HG03457 (cell line): ENCODE measurements at regions not wholly inside any gene's neighbourhood (a gene's known extent, or its start where the extent isn't known, plus 50 kb on each side); places are given as distances from the start of the nearest gene placed in this dataset.

ENCODE experiments used
- ATAC-seq: cut with Tn5 transposase; IDR thresholded peaks from one replicate; pipeline ENCODE4 v1.9.1; 2021; ENCODE audit warnings: moderate number of reproducible peaks; ENCODE audit not compliant: unreplicated experiment

- ATAC-seq: no peak
These were observed 469.0 kb downstream of the SLC4A3 start for GRCh38 chr2:220096406-220096805.

- ATAC-seq: no peak
These were observed 474.6 kb downstream of the SLC4A3 start for GRCh38 chr2:220101980-220102379.

- ATAC-seq: no peak
These were observed 476.2 kb downstream of the SLC4A3 start for GRCh38 chr2:220103596-220103995.

GRCh38 chr2:220104871-220105351, 477.5 kb downstream of the SLC4A3 start:
- ATAC-seq: no peak

GRCh38 chr2:220106065-220106464, 478.6 kb downstream of the SLC4A3 start:
- no peak for ATAC-seq

- ATAC-seq: no peak
These were observed 480.0 kb downstream of the SLC4A3 start for GRCh38 chr2:220107380-220107791.

GRCh38 chr2:220114443-220114842, 487.0 kb downstream of the SLC4A3 start:
- no peak for ATAC-seq

GRCh38 chr2:220117025-220117424, 489.6 kb downstream of the SLC4A3 start:
- ATAC-seq: no peak

- no peak for ATAC-seq
These were observed 492.6 kb downstream of the SLC4A3 start for GRCh38 chr2:220120041-220120440.

GRCh38 chr2:220123751-220124150, 496.3 kb downstream of the SLC4A3 start:
- no peak for ATAC-seq

GRCh38 chr2:220125551-220125950, 498.1 kb downstream of the SLC4A3 start:
- no peak for ATAC-seq

GRCh38 chr2:220127311-220127710, 499.9 kb downstream of the SLC4A3 start:
- ATAC-seq: no peak

GRCh38 chr2:220127876-220128275, 500.4 kb downstream of the SLC4A3 start:
- ATAC-seq: no peak

GRCh38 chr2:220129391-220129790, 502.0 kb downstream of the SLC4A3 start:
- ATAC-seq: no peak

GRCh38 chr2:220134756-220135534, 507.5 kb downstream of the SLC4A3 start:
- no peak for ATAC-seq

- ATAC-seq: no peak
These were observed 515.9 kb downstream of the SLC4A3 start for GRCh38 chr2:220143336-220143735.

- no peak for ATAC-seq
These were observed 517.0 kb downstream of the SLC4A3 start for GRCh38 chr2:220144411-220144810.

GRCh38 chr2:220147161-220148038, 520.0 kb downstream of the SLC4A3 start:
- ATAC-seq: no peak

GRCh38 chr2:220148471-220149248, 521.2 kb downstream of the SLC4A3 start:
- no peak for ATAC-seq

GRCh38 chr2:220151341-220151740, 523.9 kb downstream of the SLC4A3 start:
- ATAC-seq: no peak

- no peak for ATAC-seq
These were observed 525.0 kb downstream of the SLC4A3 start for GRCh38 chr2:220152281-220152935.
